GM19438 (cell line): ENCODE measurements at regions not wholly inside any gene's neighbourhood (a gene's known extent, or its start where the extent isn't known, plus 50 kb on each side); places are given as distances from the start of the nearest gene placed in this dataset.
"Not testable (repeated sequence)": the region's sequence is repeated elsewhere in the genome, so short reads cannot be mapped to it uniquely, and the experiment has no call there.

Source experiments
- ATAC-seq: cut with Tn5 transposase; IDR thresholded peaks from one replicate; pipeline ENCODE4 v1.9.1; 2021; ENCODE audit warnings: low read depth; ENCODE audit not compliant: unreplicated experiment

DNA sequence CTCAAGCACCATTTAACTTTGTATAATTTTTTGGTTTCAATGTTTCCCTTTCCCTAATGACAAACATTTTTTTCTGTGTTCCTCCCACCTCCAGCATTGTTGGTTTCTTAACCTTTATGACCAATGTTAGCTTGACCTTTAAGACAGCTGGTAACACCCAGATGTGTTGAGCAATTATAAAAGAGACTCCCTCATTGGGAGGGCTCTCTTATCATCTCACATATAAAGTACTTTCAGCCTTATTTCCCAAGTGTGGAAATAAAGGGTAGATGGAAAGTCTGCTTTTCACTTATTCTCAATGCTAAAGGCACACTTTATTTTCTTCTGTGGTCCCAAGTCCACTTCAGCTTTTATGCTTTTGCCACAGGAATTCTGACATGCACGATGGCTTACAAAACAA is 1420.4 kb downstream of the RAPGEF2 start:
- ATAC-seq, result no peak

DNA sequence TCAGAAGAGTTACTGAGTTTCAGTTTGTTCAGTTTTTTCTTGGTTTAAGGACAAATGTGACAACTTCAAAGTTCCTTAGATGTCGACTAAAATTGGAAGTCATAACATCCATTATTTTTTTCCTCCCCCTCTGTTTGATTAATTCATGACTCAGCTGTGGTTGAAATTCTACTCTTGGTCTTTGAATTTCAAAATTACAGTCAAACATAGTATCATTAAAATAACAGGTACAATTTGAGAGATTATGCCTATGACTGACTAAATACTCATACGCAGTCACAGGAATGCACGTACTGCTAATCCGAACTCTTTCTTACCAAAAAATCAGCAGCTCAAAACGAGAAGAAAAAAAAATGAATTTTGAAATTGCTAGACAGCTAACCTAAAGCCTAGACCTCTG is 1434.8 kb downstream of the RAPGEF2 start:
- ATAC-seq, result no peak

DNA sequence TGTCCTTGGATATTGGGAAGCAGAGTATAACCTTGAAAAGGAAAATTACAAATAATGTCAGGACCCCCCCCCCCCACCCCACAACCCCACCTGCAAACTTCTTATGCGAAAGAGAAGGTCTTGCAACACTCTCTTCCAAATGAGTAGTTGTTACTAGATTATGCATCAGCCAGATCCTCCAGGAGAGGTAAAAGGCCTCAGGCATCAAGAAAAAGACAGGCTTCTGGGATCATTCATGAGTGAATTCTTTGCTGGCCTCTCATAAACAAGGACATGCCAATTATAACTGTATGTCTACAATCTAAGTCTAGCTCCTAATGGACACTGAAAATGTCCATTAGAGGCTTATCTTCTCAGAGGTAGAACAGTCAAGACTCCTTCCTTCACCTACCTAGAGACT is 1443.3 kb downstream of the RAPGEF2 start:
- ATAC-seq, result no peak

DNA sequence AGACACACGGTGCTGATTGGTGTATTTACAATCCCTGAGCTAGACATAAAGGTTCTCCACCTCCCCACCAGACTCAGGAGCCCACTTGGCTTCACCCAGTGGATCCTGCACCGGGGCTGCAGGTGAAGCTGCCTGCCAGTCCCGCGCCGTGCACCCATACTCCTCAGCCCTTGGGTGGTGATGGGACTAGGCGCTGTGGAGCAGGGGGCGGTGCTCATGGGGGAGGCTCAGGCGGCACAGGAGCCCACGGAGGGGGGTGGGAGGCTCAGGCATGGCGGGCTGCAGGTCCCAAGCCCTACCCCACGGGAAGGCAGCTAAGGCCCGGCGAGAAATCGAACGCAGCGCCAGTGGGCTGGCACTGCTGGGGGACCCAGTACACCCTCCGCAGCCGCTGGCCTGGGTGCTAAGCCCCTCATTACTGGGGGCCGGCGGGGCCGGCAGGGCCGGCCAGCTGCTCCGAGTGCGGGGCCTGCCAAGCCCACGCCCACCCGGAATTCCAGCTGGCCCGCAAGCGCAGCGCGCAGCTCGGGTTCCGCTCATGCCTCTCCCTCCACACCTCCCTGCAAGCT is 1447.2 kb downstream of the RAPGEF2 start:
- ATAC-seq, result not testable (repeated sequence)

DNA sequence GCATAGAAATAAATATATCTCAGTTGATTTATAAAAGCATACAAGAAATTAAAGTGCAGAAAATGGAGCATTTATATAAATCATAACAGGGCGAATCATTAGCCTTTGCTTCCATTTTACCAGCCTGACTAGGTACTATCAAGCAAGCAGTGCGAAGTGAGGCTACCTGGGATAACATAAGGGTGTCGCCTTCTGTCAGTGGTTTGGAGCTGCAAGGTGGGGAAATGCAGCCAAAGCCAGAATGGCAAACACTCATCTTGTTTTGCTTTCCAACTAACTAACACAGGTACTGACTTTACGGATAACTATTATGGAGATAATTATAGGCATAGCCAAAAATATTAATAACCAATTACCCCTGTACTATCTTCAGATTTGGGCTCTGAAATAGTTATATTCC is 1459.8 kb downstream of the RAPGEF2 start:
- no peak for ATAC-seq

DNA sequence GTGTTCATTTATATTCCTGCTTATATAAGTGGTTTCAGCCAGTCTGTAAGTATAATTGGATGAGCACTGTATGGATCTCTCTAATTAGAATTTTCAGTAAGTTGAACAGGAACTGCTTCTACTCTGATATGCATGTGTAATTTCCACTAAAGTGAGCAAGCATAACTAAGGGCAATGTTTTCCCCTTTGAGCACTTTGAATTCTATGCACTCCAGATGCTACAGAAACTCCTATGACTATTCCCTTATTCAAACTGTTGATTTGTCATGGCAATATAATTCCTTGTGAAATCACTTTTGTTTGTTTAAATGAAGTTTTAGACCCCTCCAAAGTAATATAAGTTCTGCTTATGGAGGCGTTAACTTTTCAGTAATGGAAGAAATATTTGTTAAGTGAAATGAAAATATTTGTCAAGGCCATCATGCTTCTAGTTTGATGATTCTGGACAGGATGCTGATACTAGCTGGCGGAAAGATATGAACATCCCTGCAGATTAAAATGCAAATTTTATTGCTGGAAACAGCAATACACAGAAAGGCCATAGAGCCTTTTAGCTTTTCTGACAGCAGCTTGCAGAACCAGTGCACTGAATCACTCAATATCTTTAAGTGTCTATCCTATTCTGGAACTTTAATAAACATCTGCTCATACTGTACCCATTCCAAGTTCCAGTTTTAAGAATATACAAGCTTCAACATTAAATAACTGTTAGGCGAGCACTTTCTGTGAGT is 1460.8 kb downstream of the RAPGEF2 start:
- no peak for ATAC-seq

DNA sequence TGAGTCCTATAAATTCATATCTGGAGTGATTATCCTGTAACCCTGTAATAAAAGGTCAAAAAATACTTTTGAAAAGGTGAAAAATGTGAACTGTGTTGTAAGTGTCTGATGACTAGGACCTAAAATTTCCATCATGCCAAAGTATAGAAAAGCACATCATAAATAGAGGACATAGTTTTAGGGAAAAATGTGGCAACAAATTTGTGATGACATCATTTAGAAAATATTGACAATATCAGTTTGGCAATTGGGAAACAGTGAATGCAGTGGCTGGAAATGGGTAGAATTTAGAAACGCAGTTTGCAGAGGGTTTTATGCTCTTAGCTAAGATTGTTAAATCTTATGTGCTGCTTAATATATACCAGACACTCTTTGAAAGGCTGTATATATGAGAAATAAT is 1464.8 kb downstream of the RAPGEF2 start:
- no peak for ATAC-seq

DNA sequence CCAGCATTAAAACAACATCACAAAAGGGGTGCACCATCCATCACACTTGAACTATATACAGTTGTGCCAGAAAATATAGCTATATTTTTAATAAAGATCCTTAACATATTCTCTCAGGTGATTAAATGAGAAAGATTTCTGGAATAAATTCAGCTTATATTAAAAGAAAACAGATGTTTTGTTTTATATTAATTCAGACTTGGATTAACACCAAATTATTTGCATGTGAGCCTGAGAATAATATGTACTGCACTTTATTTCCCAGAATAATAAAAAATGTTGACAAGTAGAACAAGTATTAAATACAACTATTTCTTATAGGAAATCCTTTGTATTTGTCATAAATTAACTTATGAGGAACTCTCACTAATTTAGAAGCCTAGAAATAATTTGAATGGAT is 1467.4 kb downstream of the RAPGEF2 start:
- ATAC-seq, result no peak

DNA sequence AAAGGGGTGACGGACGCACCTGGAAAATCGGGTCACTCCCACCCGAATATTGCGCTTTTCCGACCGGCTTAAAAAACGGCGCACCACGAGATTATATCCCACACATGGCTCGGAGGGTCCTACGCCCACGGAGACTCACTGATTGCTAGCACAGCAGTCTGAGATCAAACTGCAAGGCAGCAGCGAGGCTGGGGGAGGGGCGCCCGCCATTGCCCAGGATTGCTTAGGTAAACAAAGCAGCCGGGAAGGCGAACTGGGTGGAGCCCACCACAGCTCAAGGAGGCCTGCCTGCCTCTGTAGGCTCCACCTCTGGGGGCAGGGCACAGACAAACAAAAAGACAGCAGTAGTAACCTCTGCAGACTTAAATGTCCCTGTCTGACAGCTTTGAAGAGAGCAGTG is 1471.4 kb downstream of the RAPGEF2 start:
- not testable (repeated sequence) for ATAC-seq

DNA sequence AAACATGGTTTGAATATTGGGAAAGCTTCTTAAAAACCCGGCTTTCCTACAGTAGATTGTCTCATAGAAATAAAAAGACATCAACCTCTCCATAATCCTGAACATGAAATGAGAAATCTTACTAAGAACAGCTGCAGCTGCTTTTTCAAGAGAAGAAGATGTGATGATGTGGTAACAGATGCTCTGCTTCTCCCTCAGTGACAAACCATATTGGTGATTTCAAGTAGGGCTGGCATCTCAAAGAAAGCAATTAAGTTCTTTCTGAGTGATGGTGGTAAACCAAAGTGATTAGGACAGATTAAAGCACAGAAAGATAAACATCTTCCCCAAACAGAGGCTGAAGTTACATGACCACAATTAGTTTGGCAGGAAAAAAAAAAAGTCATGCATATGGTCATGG is 1477.7 kb downstream of the RAPGEF2 start:
- ATAC-seq, result no peak

DNA sequence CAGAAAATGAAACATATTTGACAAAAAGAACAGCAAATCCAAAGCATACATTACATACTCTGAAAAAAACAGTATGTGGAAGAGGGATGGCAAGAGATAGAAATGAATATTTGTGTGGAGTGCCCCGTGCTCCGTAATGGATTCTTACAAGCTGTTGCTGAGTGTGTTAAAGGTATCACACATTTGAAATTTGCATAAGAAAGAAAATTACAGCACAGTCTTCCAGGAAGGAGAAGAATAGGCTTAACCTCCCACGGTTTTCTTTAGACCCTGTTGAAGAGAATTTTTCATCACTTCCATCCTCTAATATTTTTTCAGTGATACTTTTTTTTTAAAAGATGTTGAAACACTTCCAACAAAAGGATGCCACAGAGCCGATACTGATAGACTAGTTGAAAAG is 1489.4 kb downstream of the RAPGEF2 start:
- ATAC-seq, result no peak

DNA sequence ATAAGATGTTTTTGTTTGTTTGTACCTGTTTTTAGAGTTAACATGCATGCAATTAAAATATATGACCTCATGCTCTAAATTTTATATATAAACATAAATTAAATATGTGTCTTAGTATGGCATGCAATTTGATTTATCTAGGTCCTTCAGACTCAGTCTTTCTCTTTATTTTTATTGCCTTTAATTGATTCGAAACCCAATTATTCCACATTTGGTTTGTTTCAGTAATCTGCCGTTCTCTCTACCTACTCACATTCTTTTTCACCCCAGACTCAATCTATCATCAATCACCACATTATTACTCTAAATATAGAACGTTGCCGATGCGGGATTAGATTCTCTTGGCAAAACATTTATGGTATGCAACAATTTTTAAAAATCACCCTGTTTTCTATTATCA is 1492.8 kb downstream of the RAPGEF2 start:
- ATAC-seq, result no peak

DNA sequence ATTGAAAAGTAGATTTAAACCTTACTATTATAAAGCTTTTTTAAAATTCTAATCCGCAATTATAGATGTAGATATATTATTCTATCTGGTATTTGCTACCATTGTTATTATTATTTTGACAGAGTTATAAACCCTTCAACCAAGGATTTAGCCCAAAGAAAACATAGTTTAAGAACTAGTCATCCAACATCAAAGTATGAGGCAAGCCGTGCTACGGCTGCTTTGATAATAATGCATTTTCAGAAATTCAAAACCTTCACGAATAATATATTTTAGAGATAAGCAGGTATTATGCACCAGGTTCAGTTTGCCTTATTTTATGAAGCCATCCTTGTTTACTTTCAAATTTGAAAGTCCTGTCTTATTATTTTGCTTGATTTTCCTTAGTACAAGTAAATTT is 1501.7 kb downstream of the RAPGEF2 start:
- ATAC-seq, result no peak

DNA sequence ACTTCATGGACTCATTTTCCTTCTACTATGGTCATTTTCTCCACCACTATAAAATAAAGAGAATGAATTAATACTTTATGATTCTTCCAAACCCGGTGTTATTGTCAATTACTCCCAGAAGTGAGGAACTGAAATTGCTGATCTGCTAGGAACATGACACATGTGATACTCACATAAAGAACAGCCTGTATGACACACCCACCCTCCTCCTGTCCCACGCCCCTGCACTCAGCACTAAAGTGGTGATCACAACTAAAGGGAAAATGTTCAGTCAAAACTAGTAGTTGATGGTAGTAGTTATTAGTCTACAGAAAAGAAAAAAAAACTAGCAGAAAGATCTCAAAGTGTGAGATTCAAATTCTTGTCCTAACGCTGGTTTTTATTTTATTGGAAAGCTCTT is 1508.3 kb downstream of the RAPGEF2 start:
- ATAC-seq, result no peak

DNA sequence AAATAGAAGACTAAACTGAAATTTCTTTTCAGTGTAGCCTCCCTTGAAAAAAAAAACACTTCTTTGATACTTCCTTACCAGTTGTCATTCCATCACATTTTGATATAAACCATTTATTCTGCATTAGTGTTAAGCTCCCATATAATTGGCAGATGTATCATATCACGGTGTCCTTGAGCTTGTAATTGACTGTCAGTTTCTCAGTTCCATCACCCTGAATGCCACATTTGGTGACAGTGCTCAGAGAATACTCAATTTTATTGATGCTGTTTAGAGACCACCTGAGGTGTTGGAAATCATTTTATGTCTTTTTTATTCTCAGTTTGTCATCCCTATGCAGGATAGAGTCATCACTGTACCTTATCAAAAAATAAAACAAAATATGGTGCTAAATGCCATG is 1528.2 kb downstream of the RAPGEF2 start:
- no peak for ATAC-seq

DNA sequence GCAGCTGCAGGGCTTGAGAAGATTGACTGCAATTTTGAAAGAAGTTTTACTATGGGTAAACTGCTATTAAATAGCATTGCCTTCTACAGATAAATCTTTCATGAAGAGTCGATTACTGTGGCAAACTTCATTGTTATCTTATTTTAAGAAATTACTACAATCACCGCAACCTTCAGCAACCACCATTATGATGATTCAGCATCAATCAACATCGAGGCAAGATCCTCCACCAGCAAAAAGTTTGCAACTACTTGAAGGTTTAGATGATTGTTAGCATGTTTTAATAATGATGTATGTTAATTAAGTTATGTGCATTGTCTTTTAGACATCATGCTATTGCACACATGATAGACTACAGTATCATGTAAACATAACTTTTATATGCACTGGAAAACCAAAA is 1511.0 kb downstream of the FSTL5 start:
- ATAC-seq, result no peak

DNA sequence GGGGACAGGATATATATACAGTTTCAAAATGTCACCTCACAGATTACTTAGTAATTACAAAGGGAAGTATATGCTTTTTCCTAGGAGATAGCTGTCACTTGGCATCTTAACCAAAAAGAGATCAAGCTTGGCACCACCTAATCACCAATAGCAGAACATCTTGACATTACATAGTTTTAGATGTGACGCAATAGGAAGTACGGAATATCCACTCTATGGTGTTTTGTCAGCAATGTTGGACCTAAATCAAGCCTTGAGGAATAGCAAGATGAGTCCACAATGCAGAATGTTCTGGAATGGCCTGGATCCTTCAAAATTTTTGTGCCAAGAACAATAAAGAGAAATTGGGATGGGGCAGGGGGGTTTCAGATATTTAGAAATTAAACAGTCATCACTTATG is 1488.2 kb downstream of the FSTL5 start:
- no peak for ATAC-seq

DNA sequence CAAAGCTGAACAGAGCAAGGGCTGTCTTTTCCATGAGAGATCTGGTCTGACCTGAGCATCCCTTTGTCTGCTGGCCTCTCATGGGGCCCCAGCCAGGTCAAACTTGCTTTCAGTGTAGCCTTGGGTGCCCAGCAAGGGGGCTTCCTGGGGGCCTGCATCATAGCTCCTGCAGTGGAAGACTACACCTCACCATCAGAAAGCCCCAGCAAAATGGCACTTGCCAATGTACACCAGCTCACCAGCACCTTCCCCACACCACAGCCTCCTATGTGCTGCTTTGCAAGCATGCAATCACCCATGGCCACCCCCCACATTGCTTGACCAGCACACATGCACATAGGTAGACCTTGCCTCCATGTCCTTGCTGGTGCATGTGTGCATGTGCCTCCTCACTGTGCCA is 1478.1 kb downstream of the FSTL5 start:
- no peak for ATAC-seq

DNA sequence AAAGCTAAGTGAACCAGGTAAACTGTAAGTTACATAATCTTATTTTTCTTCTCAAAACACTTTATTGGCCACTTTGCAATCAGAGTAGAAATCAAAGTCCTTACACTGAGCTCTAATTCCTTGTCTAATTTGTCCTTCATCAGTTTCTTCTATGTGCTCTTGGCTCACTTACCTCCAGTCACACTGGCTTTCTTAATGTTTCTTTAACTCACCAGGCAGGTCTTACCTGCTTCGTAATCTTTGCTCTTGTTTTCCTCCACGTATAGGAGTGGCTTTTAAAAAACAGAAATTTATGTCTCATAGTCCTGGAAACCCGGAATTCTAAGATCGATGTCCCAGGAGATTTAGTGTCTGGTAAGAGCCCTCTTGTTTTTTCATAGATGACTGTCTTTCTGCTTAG is 1462.1 kb downstream of the FSTL5 start:
- ATAC-seq, result no peak

DNA sequence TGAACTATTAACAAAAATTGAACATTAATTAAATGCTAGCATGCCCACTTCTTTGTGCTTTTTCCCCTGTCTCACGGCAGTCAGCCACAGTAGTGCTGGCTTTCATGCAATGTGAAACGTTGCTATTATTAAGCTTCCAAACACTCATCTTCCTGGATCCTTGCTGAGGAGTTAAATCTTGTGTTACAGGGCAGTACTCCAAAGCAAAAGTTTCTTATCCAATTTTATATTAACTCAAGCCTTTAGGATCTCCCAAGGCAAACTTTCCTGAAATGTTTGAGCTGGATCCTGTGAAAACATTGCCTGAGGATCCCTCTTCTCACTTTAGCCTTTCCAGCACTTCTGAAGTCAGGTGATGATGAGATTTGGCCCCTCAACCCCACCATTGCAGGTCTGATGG is 1454.8 kb downstream of the FSTL5 start:
- ATAC-seq, result no peak

DNA sequence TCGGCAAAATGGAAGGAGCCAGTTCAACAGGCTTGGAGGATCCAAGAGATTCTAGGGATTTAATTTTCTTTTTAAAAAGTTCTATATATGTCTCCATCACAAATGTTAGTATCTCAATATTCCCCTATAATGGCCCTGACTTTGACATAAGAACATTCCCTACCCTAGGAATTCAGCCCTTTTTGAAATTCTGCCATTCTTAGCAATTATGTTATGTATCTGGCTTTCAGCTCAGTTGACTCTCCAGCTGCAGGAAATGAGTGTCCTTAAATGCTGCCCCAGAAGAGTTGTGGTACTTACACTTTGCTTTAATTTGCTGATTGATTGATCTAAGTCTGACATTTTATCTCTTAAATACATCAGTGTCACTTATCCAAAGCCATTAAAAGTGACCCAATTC is 1454.3 kb downstream of the FSTL5 start:
- ATAC-seq, result no peak

DNA sequence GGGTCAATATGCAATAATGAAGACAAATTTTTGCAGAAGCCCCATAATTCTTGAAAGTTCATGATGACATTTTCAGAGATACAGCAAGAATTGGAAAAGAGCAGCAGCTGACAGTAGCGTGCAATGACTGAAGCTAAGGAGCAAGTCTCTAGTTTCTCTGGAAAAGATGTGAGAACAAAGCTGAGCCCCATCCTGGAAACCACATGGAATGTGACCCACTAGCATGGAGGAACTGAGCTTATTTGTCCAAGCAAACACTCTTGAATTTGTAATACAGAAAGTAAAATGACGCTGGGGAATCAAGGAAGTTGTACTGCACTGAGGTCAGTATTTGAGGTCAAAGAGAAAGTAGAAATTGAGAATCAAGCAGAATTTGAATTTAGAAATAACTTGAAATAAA is 1447.2 kb downstream of the FSTL5 start:
- ATAC-seq, result no peak

DNA sequence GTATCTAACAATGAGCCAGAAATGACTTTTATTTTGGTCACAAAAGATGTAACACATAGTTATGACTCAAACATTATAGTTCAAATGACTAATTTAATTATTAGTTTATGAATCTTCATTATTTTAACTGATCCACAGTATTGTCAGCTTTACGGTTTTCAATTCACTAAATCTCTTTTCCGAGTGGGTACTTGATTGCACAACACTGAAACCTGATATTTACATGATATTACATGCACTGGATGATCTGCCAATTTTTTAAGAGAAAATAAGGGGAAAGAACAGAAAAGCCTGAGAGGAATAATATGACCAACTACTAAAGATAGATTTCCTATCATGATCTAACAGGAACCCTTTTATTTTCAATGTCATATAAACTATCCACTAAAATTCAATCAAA is 1446.0 kb downstream of the FSTL5 start:
- no peak for ATAC-seq
